ENCODE measurements at regions not wholly inside any gene's neighbourhood (a gene's known extent, or its start where the extent isn't known, plus 50 kb on each side); places are given as distances from the start of the nearest gene placed in this dataset.

- H3K4me3 ChIP-seq (replicated peaks; ENCODE audit: low read depth, low read length), result no peak overlapping the region
- no peak for DNase-seq (ENCODE audit: extremely low read depth, low read depth)
- no peak for TF ChIP-seq CTCF (IDR thresholded peaks at IDR 0.05; ENCODE audit: low read depth, low read length, missing control alignments)
Measured at GRCh38 chr9:108724652-108725051, 131.1 kb downstream of the ACTL7B start.

- no peak for TF ChIP-seq CTCF (IDR thresholded peaks at IDR 0.05; ENCODE audit: low read depth, low read length, missing control alignments)
- no peak overlapping the region for H3K4me3 ChIP-seq (replicated peaks; ENCODE audit: low read depth, low read length)
- DNase-seq (ENCODE audit: extremely low read depth, low read depth), result no peak
Measured at GRCh38 chr9:108724122-108724521, 131.7 kb downstream of the ACTL7B start.

GRCh38 chr9:108722396-108722795 lies 133.4 kb downstream of the ACTL7B start:
- no peak for TF ChIP-seq CTCF (IDR thresholded peaks at IDR 0.05; ENCODE audit: low read depth, low read length, missing control alignments)
- no peak for DNase-seq (ENCODE audit: extremely low read depth, low read depth)
- no peak overlapping the region for H3K4me3 ChIP-seq (replicated peaks; ENCODE audit: low read depth, low read length)

GRCh38 chr9:108720191-108720642 lies 135.6 kb downstream of the ACTL7B start:
- TF ChIP-seq CTCF (IDR thresholded peaks at IDR 0.05; ENCODE audit: low read depth, low read length, missing control alignments), result no peak
- no peak for DNase-seq (ENCODE audit: extremely low read depth, low read depth)
- H3K4me3 ChIP-seq (replicated peaks; ENCODE audit: low read depth, low read length), result no peak overlapping the region

- DNase-seq (ENCODE audit: extremely low read depth, low read depth), result no peak
- no peak overlapping the region for H3K4me3 ChIP-seq (replicated peaks; ENCODE audit: low read depth, low read length)
- TF ChIP-seq CTCF (IDR thresholded peaks at IDR 0.05; ENCODE audit: low read depth, low read length, missing control alignments), result no peak
Measured at GRCh38 chr9:108710424-108710823, 145.4 kb downstream of the ACTL7B start.

- TF ChIP-seq CTCF (IDR thresholded peaks at IDR 0.05; ENCODE audit: low read depth, low read length, missing control alignments), result no peak
- no peak overlapping the region for H3K4me3 ChIP-seq (replicated peaks; ENCODE audit: low read depth, low read length)
- no peak for DNase-seq (ENCODE audit: extremely low read depth, low read depth)
Measured at GRCh38 chr9:108709997-108710396, 145.8 kb downstream of the ACTL7B start.

- DNase-seq (ENCODE audit: extremely low read depth, low read depth), result no peak
- no peak overlapping the region for H3K4me3 ChIP-seq (replicated peaks; ENCODE audit: low read depth, low read length)
- TF ChIP-seq CTCF (IDR thresholded peaks at IDR 0.05; ENCODE audit: low read depth, low read length, missing control alignments), result no peak
Measured at GRCh38 chr9:108709126-108709525, 146.7 kb downstream of the ACTL7B start.

Data from HFF-Myc (cell line).